WERI-Rb-1 (cell line): ENCODE measurements at regions not wholly inside any gene's neighbourhood (a gene's known extent, or its start where the extent isn't known, plus 50 kb on each side); places are given as distances from the start of the nearest gene placed in this dataset.

Experiments used
- DNase-seq: peaks from one replicate; pipeline ENCODE4 v3.0.0-alpha.2; 2020
- H3K27ac ChIP-seq: fragments of 250-450 bp; sonication (Bioruptor Pico); 2 replicates; pipeline ENCODE4 v1.5.1; 2020; ENCODE audit warnings: mild to moderate bottlenecking, moderate library complexity
- H3K27me3 ChIP-seq: fragments of 250-450 bp; sonication (Bioruptor Pico); 2 replicates; pipeline ENCODE4 v1.5.1; 2021; ENCODE audit warnings: mild to moderate bottlenecking, low read depth, moderate library complexity; ENCODE audit not compliant: insufficient read depth, severe bottlenecking
- H3K36me3 ChIP-seq: fragments of 250-450 bp; sonication (Bioruptor Pico); 2 replicates; pipeline ENCODE4 v1.5.1; 2020; ENCODE audit warnings: mild to moderate bottlenecking, moderate library complexity
- H3K4me3 ChIP-seq: 2 replicates; pipeline ENCODE4 v1.5.1; 2011; ENCODE audit warnings: low read depth, mild to moderate bottlenecking, control low read depth, low read length
- H3K9me3 ChIP-seq: fragments of 250-450 bp; sonication (Bioruptor Pico); 2 replicates; pipeline ENCODE4 v1.5.1; 2021; ENCODE audit warnings: mild to moderate bottlenecking, moderate library complexity; ENCODE audit not compliant: severe bottlenecking
- TF ChIP-seq, protein P1 (sequence below): IDR thresholded peaks from 2 replicates; pipeline ENCODE4 v1.5.1; 2011; ENCODE audit warnings: low read depth, mild to moderate bottlenecking, control low read depth, inconsistent platforms, low read length

DNA sequence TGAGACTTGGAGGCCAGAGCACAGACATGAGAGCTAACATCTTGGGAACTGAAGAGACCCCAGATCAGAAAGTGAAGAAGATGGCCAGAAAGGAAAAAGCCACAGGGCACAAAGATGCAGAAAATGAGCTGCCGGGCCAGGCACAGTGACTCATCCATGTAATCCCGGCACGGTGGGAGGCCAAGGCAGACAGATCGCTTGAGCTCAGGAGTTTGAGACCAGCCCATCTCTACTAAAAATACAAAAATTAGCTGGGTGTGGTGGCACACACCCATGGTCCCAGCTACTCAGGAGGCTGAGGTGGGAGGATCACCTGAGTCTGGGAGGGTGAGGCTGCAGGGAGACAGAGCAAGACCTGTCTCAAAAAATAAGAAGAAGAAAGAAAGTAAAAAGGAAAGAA, 81.4 kb upstream of the MGMT start:
- TF ChIP-seq, protein P1, sequence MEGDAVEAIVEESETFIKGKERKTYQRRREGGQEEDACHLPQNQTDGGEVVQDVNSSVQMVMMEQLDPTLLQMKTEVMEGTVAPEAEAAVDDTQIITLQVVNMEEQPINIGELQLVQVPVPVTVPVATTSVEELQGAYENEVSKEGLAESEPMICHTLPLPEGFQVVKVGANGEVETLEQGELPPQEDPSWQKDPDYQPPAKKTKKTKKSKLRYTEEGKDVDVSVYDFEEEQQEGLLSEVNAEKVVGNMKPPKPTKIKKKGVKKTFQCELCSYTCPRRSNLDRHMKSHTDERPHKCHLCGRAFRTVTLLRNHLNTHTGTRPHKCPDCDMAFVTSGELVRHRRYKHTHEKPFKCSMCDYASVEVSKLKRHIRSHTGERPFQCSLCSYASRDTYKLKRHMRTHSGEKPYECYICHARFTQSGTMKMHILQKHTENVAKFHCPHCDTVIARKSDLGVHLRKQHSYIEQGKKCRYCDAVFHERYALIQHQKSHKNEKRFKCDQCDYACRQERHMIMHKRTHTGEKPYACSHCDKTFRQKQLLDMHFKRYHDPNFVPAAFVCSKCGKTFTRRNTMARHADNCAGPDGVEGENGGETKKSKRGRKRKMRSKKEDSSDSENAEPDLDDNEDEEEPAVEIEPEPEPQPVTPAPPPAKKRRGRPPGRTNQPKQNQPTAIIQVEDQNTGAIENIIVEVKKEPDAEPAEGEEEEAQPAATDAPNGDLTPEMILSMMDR: no peak
- Histone ChIP-seq H3K9me3 (no peaks in the 10 kb centered on the region), H3K36me3 (no peaks in the 10 kb centered on the region), H3K27ac (no peak overlapping the region), H3K27me3 (no peaks in the 10 kb centered on the region), H3K4me3 (no peak overlapping the region)
- no peak for DNase-seq

DNA sequence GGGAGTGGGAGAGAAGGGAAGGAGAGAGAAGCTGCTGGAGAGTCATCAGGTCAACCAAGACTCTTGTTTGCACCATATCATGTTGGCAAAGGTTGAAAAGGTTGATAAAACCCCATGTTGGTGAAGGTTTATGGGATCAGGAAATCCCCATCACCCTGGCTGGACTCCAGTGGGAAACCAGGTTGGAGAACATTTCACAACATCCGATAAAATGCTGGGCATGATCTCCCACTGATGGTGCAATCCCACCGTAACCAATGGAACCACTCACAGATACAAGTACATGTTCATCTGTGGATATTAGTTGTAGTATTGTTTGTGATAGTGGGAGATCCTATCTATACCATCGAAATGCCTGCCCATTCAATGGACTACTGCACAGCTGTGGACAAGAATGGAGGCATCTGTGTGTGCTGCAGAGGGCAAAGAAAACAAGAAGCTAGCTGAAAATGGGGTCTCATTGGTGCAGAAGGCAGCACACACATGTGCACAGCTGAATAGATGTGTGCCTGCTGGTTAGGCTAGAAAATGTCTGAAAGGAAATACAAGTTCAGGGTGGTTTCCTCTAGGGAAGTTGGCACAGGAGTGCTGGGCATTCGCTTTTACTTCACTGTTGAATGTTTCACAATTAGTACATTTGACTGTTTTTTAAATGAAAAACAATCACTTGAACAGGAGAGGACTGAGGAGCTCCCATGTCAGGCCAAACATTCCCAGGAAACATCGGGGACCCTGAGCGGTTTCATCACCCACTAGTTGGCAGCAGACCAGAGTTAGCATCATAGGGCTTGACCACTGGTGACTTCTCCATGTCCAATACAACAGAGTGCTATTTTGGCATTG, 80.4 kb upstream of the MGMT start:
- Histone ChIP-seq H3K27me3 (no peaks in the 10 kb centered on the region), H3K27ac (no peak overlapping the region), H3K36me3 (no peaks in the 10 kb centered on the region), H3K4me3 (no peak overlapping the region), H3K9me3 (no peaks in the 10 kb centered on the region)
- DNase-seq: no peak
- TF ChIP-seq, protein P1: no peak

DNA sequence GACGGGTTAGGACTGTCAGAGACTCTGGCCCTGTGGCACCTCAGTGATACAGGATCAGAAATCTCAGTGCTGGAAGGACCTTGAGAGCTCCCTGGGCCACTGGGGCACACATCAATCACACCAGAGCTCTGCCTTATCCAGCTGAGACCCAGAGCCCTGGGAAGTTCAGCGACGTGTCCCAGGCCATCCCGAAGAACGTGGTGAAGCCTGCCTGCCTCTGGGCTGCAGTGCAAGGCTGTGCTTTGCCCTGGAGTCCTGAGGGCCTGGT, 79.8 kb upstream of the MGMT start:
- DNase-seq: no peak
- Histone ChIP-seq H3K4me3 (no peak overlapping the region), H3K27me3 (no peaks in the 10 kb centered on the region), H3K36me3 (no peaks in the 10 kb centered on the region), H3K27ac (no peak overlapping the region), H3K9me3 (no peaks in the 10 kb centered on the region)
- TF ChIP-seq, protein P1: no peak

DNA sequence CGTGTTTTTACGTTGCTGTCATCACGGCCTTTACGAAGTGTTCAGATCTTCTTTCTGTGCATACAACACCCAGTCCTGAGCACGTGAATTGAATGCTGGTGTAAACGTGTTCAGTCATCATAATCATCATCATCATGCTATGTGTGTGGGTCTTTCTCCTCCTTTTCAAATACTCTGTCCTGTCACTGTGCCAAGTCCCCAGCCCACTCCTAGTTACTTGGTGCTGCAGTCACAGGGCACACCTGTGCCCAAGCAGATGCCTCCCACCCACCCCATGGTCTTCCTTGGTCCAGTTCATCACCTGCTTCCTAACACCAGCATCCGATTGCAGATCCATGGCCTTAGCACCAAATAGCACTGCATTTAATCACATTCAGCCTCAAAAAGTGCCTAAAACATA, 78.6 kb upstream of the MGMT start:
- Histone ChIP-seq H3K4me3 (no peak overlapping the region), H3K9me3 (no peaks in the 10 kb centered on the region), H3K27me3 (no peaks in the 10 kb centered on the region), H3K36me3 (no peaks in the 10 kb centered on the region), H3K27ac (no peak overlapping the region)
- no peak for DNase-seq
- TF ChIP-seq, protein P1: no peak

DNA sequence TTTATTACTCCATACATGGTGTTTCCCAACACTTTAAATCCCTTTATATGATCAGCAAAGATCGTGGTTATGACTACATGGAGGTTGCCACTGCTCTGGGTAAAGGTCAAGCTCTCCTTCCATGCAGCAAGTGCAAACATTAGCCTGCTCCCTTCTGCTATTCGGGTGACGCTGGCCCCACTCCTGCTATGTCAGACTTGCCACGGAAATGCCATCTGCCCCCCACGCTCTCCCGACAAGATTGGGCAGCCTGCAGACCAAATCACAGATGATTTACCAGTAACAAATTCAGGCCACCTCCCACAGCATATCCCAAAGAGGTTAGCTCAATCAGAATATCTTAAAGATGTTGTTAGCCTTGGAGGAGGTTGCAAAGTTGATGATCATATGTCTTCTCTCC, 77.8 kb upstream of the MGMT start:
- TF ChIP-seq, protein P1: no peak
- DNase-seq: no peak
- no peaks in the 10 kb centered on the region for H3K9me3 ChIP-seq
- H3K27me3 ChIP-seq: no peaks in the 10 kb centered on the region
- no peak overlapping the region for H3K4me3 ChIP-seq
- no peak overlapping the region for H3K27ac ChIP-seq
- no peaks in the 10 kb centered on the region for H3K36me3 ChIP-seq

DNA sequence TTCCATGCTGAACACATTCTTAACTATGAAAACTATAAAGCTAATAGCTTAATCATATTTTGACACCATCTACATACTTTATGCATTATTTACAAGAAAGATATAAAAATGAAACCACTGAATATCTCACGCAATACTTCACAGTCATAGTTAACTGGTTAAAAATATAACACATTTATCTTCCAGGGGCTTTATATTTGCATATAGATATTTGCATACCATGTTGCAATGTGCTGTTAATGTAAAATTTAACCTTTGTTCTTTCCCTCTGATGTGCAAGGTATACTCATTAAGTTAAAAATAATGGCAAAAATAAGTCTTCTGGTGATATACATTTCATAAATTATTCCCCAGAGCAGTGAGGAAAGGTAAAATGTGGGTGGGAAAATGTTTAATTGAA, 76.9 kb upstream of the MGMT start:
- no peak for DNase-seq
- no peaks in the 10 kb centered on the region for H3K36me3 ChIP-seq
- TF ChIP-seq, protein P1: no peak

More for the DNA sequence above, 76.9 kb upstream of the MGMT start:
- no peak overlapping the region for H3K27ac ChIP-seq
- no peaks in the 10 kb centered on the region for H3K27me3 ChIP-seq
- H3K4me3 ChIP-seq: no peak overlapping the region
- H3K9me3 ChIP-seq: no peaks in the 10 kb centered on the region
